ENCODE measurements at regions not wholly inside any gene's neighbourhood (a gene's known extent, or its start where the extent isn't known, plus 50 kb on each side); places are given as distances from the start of the nearest gene placed in this dataset.

GRCh38 chr3:5401002-5401401 lies 213.5 kb downstream of the EDEM1 start:
- TF ChIP-seq CTCF (IDR thresholded peaks at IDR 0.05) = no peak
- TF ChIP-seq POLR2A (IDR thresholded peaks at IDR 0.05) = no peak

Measured in prostate gland (tissue), 2 donors.